Thymus (tissue), 11 donors: ENCODE measurements at regions not wholly inside any gene's neighbourhood (a gene's known extent, or its start where the extent isn't known, plus 50 kb on each side); places are given as distances from the start of the nearest gene placed in this dataset.

Experiments
- DNase-seq, 9 donors: peaks; one replicate each; pipeline ENCODE4 v3.0.0-alpha.2; 2013; ENCODE audit warnings: low spot score in 9 of 9, low read depth in 6 of 9, missing footprints in 1 of 9
- H3K27ac ChIP-seq, 2 donors: one replicate each; pipeline ENCODE4 v1.5.1; 2013; ENCODE audit warnings: control low read depth in 1 of 2, low read depth in 1 of 2, low read length in 1 of 2, mild to moderate bottlenecking in 1 of 2, moderate library complexity in 1 of 2
- H3K27me3 ChIP-seq, 2 donors: one replicate each; pipeline ENCODE4 v1.5.1; 2013; ENCODE audit warnings: low read length in 1 of 2; ENCODE audit not compliant: control insufficient read depth in 2 of 2, insufficient read depth in 1 of 2
- H3K36me3 ChIP-seq, 2 donors: one replicate each; pipeline ENCODE4 v1.5.1; 2013; ENCODE audit warnings: low read length in 1 of 2, mild to moderate bottlenecking in 1 of 2, moderate library complexity in 1 of 2; ENCODE audit not compliant: control insufficient read depth in 2 of 2, insufficient read depth in 2 of 2
- H3K4me1 ChIP-seq, 2 donors: one replicate each; pipeline ENCODE4 v1.5.1; 2013; ENCODE audit warnings: low read length in 2 of 2; ENCODE audit not compliant: control insufficient read depth in 2 of 2, insufficient read depth in 2 of 2
- H3K4me3 ChIP-seq, 2 donors: one replicate each; pipeline ENCODE4 v1.5.1; 2013; ENCODE audit warnings: low read length in 2 of 2, control low read depth in 1 of 2, mild to moderate bottlenecking in 1 of 2
- H3K9me3 ChIP-seq, 2 donors: one replicate each; pipeline ENCODE4 v1.5.1; 2013; ENCODE audit warnings: low read length in 1 of 2, mild to moderate bottlenecking in 1 of 2; ENCODE audit not compliant: control insufficient read depth in 2 of 2, insufficient read depth in 1 of 2
- WGBS: extraction: QIAGEN DNeasy Blood & Tissue Kit; methylation state at CpG from one replicate; pipeline ENCODE4 v1.1.7; 2013; 5-methylcytosine and 5-hydroxymethylcytosine counted together
- donor health status: healthy.

- Histone ChIP-seq H3K36me3 (no peaks in the 10 kb centered on the region), H3K9me3 (peaks cover 2 to 8% of the 10 kb centered on the region in 2 donors), H3K4me3 (no peak overlapping the region), H3K27ac (no peak overlapping the region), H3K27me3 (no peaks in the 10 kb centered on the region), H3K4me1 (no peaks in the 10 kb centered on the region)
- 97% methylated on average over 3 of the region's 3 CpGs for WGBS
- no peak for DNase-seq
These were observed 87.2 kb upstream of the IRX1 start for GRCh38 chr5:3508395-3508794.

GRCh38 chr5:3490957-3491507 is 104.6 kb upstream of the IRX1 start:
- Histone ChIP-seq H3K27ac (no peak overlapping the region), H3K4me3 (no peak overlapping the region), H3K4me1 (no peaks in the 10 kb centered on the region), H3K36me3 (no peaks in the 10 kb centered on the region), H3K9me3 (no peaks in the 10 kb centered on the region), H3K27me3 (no peaks in the 10 kb centered on the region)
- WGBS: 84% methylated on average over 18 of the region's 18 CpGs
- no peak for DNase-seq

- no peak for DNase-seq
- Histone ChIP-seq H3K27ac (no peak overlapping the region), H3K4me3 (no peak overlapping the region), H3K4me1 (no peaks in the 10 kb centered on the region), H3K9me3 (no peaks in the 10 kb centered on the region), H3K36me3 (no peaks in the 10 kb centered on the region), H3K27me3 (no peaks in the 10 kb centered on the region)
- WGBS: 88% methylated on average over 21 of the region's 21 CpGs
These were observed 106.3 kb upstream of the IRX1 start for GRCh38 chr5:3489239-3489843.

DNA sequence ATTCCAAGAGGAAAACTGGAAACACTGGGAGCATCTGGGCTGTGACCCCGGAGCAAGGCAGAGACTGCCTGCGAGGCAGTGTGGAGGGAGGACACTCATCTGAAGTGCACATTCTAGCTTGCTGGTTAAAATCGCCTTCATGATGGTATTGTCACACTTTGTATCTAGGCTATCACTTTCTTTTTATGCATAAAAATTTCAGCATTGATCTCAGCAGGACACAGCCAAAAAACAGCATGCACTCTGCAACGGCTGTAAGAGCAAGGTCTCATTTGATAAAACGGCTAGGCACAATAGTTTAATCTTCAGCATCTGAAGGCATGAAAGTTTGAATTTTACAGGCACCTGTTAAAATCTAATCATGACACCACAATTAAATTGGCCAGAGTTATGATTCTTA is 110.8 kb upstream of the IRX1 start:
- DNase-seq: no peak
- WGBS: 87% methylated on average over 5 of the region's 5 CpGs
- no peak overlapping the region for H3K27ac ChIP-seq
- H3K9me3 ChIP-seq: no peaks in the 10 kb centered on the region
- no peak overlapping the region for H3K4me3 ChIP-seq
- no peaks in the 10 kb centered on the region for H3K4me1 ChIP-seq
- H3K27me3 ChIP-seq: no peaks in the 10 kb centered on the region
- H3K36me3 ChIP-seq: no peaks in the 10 kb centered on the region

GRCh38 chr5:3481175-3481574 is 114.5 kb upstream of the IRX1 start:
- Histone ChIP-seq H3K36me3 (no peaks in the 10 kb centered on the region), H3K9me3 (no peaks in the 10 kb centered on the region), H3K4me1 (no peaks in the 10 kb centered on the region), H3K27me3 (no peaks in the 10 kb centered on the region), H3K4me3 (no peak overlapping the region), H3K27ac (no peak overlapping the region)
- no peak for DNase-seq
- WGBS: 58% methylated on average over 3 of the region's 3 CpGs

DNA sequence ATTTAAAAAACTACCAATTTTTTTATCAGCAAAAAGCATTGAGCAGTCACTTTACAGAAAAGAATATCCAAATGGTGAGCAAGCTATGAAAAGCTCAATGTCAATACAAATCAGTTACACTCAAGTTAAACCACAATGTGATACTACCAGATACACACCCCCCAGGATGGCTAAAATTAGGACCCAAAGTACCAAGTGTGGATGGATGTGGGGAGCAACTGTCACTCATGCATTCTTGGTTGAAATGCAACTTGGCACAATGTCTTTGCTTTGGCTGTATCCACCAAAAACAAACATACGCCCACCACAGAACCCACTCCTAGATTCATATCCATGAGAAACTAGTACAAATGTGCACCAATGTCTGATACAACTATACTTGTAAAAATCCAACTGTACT is 120.0 kb upstream of the IRX1 start:
- no peak overlapping the region for H3K27ac ChIP-seq
- H3K9me3 ChIP-seq: no peaks in the 10 kb centered on the region
- no peaks in the 10 kb centered on the region for H3K36me3 ChIP-seq
- H3K4me1 ChIP-seq: no peaks in the 10 kb centered on the region
- H3K27me3 ChIP-seq: no peaks in the 10 kb centered on the region
- H3K4me3 ChIP-seq: no peak overlapping the region
- WGBS: 95% methylated on average over 1 of the region's 1 CpG
- no peak for DNase-seq

GRCh38 chr5:3466392-3466791 is 129.2 kb upstream of the IRX1 start:
- WGBS: 88% methylated on average over 1 of the region's 1 CpG
- no peak for DNase-seq
- H3K36me3 ChIP-seq: no peaks in the 10 kb centered on the region
- no peaks in the 10 kb centered on the region for H3K4me1 ChIP-seq
- H3K27me3 ChIP-seq: no peaks in the 10 kb centered on the region
- no peak overlapping the region for H3K27ac ChIP-seq
- no peak overlapping the region for H3K4me3 ChIP-seq
- peaks cover 0 to 3% of the 10 kb centered on the region in 2 donors for H3K9me3 ChIP-seq

DNA sequence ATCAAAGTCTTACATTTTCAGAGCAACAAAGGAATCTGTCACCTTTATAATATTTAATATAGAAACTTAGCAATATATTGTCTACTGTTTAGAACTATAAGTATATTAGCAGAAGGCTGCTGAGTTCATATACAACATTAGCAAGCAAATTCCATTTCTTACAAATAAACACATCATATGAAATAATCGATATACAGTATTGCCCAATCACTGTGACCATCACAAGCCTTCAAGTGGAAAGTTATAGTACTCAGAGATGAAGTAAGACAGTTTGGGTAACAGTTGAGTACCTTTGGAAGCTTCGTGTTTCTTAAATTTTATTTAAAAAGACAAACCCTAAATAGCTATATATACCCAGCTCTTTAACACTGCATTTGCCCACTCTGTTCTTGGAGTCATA is 135.2 kb upstream of the IRX1 start:
- 89% methylated on average over 2 of the region's 2 CpGs for WGBS
- no peaks in the 10 kb centered on the region for H3K36me3 ChIP-seq

DNA sequence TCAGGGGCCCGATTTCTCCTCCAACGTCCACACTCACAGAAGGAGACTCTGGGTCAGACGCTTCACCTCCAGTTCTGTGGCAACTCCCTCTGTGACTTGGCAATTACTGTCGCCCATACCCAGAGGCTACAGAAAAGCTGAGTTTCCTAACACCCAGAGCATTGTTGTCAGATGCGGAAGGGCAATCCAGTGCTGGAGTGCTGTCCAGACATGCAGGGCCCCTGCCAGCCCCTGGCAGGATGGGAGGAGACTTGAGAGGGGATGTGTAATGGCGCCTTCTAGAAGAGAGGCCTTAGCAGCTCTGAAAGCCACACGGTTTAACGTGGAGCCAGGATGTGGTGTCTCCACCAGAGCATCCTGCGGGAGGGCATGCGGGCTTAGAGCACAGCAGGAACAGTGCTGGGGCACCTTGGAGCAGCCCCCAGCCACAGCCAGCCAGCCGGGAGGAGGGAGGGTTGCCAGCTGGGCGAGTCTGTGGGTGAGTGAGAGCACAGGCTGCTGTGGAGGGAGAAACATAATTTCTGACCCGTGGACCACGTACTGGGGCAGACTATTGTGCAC is 139.4 kb upstream of the IRX1 start:
- 82% methylated on average over 14 of the region's 14 CpGs for WGBS
- DNase-seq: no peak
- Histone ChIP-seq H3K36me3 (no peaks in the 10 kb centered on the region), H3K9me3 (no peaks in the 10 kb centered on the region), H3K4me3 (no peak overlapping the region), H3K27ac (no peak overlapping the region), H3K27me3 (no peaks in the 10 kb centered on the region), H3K4me1 (no peaks in the 10 kb centered on the region)

More for the DNA sequence above, 135.2 kb upstream of the IRX1 start:
- Histone ChIP-seq H3K4me3 (no peak overlapping the region), H3K4me1 (no peaks in the 10 kb centered on the region), H3K27me3 (no peaks in the 10 kb centered on the region), H3K27ac (no peak overlapping the region), H3K9me3 (no peaks in the 10 kb centered on the region)
- no peak for DNase-seq
